GM19351 (cell line): ENCODE measurements at regions not wholly inside any gene's neighbourhood (a gene's known extent, or its start where the extent isn't known, plus 50 kb on each side); places are given as distances from the start of the nearest gene placed in this dataset.
"Not testable (repeated sequence)": the region's sequence is repeated elsewhere in the genome, so short reads cannot be mapped to it uniquely, and the experiment has no call there.

ENCODE experiments used
- ATAC-seq: cut with Tn5 transposase; IDR thresholded peaks from one replicate; pipeline ENCODE4 v1.9.1; 2021; ENCODE audit warnings: mild to moderate bottlenecking, moderate library complexity; ENCODE audit not compliant: unreplicated experiment

DNA sequence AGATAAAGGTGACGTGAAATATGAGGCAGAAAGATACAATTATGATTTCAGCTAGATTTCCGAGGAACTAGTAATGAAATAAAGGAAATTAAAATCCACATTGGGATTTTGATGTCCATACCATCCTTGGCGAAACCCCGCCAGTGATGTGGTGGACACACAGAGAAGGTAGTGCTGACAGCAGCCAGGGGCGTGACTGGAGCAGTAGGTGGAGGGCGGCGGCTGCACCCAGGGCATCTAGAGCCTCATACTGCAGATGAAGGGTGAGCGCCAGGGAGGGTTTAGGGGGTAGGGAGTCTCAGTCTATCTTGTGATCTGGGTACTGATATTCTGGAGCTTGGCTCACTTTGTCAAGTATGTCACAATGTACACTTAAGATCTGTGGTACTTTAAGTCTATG lies 855.5 kb upstream of the POM121L12 start:
- ATAC-seq: no peak

DNA sequence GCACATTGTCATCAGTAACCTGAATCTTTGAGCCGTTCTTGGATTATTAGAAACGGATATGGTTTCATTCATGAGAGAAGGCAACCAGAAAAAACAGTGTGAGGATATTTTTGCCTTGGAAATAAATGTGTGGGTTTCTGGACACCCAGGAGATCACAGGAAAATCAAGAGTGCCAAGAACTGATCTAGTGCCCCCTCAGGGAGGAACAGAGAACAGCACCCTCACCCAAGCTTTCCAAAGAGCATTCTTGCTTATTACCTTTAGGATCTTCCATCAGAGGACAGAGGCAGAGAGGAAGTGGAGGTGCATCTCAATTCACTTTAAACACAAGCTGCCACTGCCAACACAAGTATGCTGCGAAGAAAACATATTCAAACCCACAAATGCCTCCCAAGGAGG lies 851.5 kb upstream of the COBL start:
- ATAC-seq: no peak

DNA sequence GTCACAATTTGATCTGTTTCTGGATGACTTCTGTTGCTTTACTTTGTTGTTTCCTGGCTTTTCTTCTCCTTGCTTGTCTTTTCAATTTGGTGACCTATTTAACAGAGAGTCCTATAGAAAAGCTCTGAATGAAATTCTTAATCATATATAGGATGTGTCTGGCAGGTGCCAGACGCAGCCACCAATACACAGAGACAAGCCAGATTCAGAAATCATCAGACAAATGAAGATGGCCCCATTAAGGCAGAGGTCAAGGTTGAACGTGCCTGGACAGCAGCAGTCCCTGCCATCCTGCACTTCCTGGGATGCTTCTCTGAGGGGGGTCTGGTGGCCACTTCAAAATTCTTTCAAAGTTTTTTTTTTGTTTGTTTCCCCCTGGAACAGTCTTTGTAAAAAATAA lies 846.7 kb upstream of the COBL start:
- no peak for ATAC-seq

DNA sequence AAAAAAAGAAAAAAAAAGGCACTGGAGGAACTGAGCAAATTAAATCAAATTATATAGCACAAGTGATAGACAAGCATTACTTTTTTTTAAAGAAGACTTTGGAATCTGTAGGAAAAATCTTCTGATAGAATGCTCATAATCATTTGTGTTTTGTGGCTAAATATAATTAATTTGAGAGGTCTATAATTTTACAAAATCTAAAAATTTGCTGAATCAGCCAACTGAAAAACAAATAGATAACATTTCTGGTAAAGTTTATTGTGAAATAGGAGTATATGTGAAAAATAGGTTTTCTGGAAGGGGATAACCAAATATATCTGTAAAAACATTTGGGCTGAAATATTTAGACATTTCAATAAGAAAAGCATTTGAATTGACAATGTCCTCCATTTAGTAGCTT lies 844.9 kb upstream of the COBL start:
- ATAC-seq: no peak

DNA sequence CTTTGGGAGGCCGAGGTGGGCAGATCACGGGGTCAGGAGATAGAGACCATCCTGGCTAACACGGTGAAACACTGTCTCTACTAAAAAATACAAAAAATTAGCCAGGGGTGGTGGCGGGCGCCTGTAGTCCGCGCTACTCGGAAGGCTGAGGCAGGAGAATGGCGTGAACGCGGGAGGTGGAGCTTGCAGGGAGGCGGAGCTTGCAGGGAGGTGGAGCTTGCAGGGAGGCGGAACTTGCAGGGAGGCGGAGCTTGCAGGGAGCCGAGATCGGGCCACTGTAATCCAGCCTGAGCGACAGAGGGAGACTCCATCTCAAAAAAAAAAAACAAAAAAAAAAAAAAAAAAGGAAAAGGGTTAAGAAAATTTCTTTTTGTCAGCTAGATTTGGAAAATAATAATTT lies 842.8 kb upstream of the COBL start:
- ATAC-seq: not testable (repeated sequence)

DNA sequence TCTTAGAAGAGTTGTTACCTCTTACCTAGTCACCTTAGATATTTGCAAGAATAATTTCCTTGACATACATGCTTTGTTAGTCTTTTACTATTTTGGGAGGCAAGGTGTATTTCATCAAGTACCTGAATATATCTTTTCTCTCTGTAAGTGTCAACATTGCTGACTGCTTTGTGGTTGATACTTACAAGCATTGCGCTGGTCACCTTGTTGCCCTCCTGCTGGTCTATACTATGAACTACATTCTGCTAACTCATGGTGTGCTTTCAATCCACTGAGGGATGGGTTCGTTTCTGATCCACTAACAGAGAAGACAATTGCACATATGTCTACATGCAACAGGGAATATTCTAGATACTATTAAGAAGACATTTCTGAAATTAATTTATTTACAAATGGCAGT lies 837.8 kb upstream of the COBL start:
- ATAC-seq: no peak

DNA sequence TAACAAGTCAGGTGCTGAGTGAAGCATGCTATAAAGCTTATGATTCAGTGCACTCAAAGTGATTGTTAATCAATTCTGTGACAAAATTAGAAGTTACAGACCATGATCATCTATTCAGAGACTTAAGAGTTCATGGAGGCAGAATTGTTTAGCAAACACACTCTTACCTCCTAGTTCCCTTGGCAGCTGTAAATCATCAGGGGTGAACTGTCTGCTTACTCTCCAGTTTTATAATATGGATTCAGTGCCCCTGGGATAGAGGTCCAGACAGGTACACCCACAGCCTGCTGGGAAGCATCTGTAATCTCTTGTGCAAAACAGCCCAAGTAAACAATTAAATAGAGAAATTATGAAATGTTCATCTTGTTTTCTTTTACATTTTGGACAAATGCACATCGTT lies 835.0 kb upstream of the COBL start:
- ATAC-seq: no peak

DNA sequence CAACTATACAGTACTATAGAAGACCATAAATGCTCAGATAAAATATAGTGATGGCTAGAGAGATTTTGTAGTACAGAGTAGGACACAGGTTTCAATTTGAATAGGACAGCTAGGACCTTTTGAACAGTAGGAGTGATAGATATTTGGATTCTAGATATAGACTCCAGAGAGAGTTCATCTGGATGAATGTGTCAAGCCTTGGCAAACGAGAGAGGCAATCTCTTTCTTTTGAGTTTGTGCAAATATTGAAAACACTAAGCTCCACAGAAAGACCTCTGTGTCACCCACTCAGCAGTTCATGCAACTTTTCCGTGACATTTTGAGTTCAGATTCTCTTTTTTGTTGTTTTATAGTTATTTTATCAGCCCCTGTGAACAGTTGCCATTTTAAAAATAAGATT lies 834.3 kb upstream of the COBL start:
- ATAC-seq: no peak

DNA sequence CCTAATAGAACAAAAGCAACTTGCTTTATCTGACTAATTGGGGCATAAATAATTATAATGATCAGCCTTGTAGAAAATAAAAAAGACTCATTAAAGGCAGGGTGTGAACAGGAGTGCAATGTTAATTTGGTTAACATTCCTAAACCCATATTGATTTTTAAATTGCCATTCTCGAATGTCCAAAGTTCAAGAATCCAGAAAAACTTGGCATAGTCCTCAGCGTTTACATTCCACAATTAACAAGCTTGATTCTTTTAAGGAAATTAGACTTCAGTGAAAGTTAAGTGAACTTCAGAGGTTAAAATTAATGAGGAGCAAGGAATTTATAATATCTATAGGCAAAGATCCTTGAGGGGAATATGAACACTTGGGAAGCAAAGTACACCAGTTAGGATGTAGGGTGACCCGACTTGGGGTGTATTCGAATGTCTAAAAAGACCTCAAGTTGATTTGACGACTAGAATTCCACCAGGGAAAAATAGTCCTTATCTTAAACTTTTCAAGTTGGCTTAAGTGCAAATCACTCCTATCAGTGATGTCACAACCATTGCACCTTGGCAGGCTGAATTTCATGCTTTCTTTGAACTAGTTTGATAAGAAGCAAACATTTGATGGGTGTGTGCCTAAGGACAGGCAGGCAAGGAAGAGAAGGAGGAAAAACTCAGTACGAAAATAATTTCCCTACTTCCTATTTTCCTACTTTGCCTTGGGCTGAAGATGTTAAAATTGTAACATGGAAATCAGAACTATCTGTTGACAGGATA lies 830.4 kb upstream of the COBL start:
- no peak for ATAC-seq

DNA sequence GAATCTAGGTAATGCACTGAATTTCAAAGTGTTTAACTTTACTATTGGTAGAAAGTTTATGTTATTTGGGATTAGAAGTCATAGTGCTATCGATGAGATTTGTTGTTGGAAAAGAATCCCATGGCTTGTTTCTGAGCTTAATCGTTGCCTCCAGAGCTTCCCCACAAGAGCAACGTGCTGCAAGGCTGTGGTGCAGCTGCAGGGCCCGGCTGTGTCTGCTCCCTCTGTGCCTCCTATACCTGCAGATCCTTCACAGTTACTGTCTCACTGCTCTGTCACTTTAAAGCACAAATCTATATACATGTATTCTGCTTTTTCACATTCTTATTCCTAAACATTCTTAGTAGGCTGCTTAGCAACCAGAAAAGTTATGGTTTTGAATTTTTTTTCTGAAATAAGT lies 826.6 kb upstream of the COBL start:
- no peak for ATAC-seq

DNA sequence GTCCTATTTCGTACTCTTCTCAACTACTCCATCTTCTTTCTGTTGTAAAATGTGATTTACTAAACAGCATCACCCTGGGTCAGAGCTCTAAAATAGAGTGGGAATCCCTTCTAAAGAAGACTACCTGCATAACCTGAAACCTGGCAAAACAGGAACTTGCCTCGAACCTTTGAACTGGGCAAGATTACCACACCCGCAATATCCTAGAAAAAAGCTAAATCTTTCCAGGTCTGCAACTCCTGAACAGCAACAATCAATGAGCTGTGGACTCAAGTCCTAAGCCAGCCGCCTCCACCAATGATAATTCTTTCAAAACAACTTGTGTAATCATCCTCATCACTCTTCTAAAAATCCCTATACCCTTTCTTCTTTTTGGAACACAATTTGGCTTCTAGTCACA lies 824.2 kb upstream of the COBL start:
- no peak for ATAC-seq

DNA sequence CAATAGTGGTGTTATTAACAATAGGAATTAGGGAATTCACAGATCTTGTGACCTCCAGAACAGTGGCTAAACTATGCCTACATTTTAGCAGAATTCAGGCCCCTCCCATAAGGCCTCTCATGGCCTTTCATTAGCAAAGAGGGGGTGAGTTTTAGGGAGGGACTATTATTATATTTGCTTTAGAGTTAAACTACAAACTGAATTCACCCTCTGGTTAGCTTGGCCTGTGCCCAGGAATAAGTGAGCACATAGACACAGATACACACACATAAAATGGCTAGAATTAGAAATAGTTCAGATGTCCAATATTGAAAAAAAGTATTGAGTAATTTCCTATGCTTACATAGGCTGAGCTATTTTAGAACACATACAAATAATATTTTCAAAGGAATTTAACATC lies 818.8 kb upstream of the COBL start:
- ATAC-seq: no peak

DNA sequence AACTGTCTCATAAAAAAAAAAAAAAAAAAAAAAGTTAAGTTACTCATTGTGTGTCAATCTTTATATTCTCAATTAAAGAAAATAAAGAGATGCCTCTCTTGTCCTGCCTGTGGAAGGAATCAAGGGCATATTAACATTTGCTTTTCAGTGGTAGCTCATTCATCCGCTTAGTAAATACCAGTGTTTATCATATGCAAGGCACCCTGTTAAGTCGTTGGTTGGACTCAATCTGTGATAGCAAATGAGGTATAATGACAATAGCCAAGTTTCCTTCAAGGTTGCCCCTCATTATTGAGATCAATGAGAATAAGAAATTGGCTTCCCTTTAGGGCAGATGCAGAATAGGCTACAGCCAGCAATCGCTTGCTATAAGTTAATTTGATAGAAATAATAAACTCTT lies 812.7 kb upstream of the COBL start:
- no peak for ATAC-seq

DNA sequence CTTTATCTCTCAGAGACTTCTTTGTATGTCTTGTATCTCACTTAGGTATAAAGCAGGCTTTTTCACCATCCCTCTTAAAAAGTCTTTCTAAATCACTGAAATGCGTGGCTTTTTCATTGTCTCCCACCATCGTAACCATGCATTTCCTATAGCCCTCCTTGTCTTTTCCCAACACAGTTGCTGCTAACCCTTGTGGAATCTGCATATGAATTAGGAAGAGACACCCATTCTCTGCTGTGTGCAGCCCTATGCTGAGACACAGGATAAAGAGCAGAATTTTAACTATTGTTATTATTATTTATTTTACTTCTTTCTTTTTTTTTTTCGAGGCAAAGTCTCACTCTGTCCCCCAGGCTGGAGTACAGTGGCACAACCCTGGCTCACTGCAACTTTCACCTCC lies 804.3 kb upstream of the COBL start:
- ATAC-seq: no peak

DNA sequence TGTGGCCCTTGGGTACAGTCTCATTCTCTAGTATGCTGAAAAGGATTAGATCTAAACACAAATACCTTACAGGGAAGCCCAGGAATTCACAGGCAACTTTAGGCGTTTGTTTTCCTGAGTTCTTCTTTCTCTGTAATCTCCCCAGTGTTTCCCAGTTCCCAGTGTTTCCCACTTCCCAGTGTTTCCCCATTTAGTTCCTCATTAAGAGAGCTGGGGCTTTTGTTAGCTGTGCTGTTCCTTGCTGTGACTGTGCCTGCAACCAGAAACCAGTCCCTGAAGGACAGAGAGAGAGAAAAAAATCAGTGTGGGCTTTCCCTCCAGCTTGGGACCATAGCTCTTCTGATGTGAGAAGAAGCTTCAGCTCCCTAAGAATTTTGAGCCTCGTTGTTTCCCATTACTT lies 802.9 kb upstream of the COBL start:
- no peak for ATAC-seq

DNA sequence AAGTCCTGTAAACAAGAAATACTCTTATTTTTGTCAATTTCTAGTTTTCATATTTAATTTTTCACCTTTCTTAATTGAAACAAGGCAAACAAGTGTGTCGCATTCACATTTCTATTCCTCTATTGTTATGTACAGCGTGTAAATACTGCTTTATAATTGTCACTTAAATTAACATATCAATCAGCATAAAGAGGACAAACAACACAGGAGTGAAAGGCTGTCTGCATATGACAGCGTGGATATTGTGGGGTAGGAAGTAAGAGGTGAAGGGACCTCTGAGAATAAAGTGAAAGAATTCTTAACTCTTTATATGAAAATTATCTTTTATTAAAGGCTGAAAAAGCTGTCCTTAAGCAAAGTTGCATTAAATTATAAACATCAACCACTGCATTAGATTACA lies 797.9 kb upstream of the COBL start:
- ATAC-seq: no peak

DNA sequence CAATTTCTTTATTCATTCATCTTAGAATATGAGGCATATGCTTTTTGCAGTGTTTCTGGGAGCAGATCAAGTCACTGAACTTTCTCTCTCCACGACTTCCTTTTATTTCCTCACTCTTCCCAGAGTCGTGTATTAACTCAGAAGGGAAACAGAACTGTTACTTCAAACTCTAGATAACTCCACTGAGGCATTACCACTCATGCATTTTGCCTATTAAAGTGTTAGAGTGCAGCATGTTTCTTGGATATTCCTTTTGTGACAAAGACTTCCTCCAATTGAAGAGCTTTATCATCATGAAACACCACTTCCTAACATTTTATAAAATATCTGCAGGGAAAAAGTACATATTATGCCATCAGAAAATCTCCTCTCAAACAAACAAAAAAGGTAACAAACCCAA lies 797.4 kb upstream of the COBL start:
- ATAC-seq: no peak

DNA sequence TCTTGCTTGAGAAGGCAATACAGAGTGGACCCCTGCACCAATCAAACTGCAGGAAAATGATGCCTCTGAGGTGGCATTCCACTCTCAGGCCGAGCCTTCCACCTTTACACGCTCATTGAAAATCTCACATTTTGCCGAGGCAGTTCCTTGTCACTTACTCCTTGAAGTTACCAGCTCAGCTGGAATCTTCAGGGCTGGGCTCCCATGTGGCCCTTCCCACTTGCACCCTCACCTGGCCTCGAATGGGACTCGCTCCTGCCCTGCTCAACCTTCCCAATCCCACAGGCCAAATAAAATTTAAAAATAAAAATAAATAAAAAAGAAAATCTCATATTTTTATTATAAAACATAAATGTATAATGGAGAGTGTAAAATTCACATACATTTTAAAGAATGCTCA lies 790.7 kb upstream of the COBL start:
- ATAC-seq: no peak

DNA sequence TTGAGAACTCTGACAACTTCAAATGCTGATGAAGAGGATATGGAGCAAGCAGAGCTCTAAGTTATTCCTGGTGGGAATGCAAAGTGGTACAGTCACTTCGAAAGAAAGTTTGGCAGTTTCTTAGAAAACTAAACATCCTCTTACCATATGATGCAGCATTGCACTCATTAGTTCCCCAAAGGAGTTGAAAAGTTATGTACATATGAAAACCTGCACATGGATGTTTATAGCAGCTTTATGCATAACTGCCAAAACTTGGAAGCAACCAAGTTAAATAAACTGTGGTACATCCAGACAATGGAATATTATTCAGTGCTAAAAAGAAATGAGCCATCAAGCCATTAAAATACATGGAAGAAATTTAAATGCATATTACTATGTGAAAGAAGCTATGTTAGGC lies 779.3 kb upstream of the COBL start:
- ATAC-seq: no peak

DNA sequence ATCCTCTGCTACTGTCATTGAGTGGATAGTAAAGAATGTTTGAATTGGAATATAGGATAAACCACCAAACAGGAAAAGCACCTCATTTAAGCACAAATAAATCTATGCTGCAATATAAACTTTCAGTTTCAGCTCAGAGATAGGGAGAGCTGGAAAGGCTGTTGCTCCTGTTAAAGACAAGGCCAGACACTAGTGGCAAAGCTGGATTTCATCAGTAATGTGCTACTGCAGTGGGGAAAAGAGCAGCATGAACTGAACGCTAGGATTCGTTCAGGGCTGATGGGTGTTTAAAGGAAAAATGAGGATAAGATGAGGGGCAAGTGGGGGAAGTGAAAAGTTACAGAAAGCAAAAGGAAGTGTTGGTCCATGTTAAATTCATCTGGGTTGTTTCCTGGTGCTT lies 775.4 kb upstream of the COBL start:
- no peak for ATAC-seq

DNA sequence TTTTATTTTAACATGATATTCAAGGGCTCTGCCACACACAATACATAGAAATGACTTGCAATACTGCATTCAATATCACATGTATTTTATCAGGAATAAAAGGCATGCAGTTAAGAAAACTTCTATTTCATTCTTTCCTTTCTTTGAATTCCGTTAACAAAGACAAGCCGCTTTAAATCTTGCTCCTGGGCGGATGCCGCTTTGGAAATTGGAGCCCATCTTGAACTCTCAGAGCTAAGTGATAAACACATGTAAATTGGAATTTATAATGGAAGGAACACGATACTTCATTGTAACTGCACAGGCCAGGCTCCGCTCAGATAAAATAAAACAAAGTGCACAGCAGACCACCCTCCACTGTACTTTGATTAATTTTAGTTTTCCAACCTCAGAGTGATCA lies 774.5 kb upstream of the COBL start:
- ATAC-seq: no peak

DNA sequence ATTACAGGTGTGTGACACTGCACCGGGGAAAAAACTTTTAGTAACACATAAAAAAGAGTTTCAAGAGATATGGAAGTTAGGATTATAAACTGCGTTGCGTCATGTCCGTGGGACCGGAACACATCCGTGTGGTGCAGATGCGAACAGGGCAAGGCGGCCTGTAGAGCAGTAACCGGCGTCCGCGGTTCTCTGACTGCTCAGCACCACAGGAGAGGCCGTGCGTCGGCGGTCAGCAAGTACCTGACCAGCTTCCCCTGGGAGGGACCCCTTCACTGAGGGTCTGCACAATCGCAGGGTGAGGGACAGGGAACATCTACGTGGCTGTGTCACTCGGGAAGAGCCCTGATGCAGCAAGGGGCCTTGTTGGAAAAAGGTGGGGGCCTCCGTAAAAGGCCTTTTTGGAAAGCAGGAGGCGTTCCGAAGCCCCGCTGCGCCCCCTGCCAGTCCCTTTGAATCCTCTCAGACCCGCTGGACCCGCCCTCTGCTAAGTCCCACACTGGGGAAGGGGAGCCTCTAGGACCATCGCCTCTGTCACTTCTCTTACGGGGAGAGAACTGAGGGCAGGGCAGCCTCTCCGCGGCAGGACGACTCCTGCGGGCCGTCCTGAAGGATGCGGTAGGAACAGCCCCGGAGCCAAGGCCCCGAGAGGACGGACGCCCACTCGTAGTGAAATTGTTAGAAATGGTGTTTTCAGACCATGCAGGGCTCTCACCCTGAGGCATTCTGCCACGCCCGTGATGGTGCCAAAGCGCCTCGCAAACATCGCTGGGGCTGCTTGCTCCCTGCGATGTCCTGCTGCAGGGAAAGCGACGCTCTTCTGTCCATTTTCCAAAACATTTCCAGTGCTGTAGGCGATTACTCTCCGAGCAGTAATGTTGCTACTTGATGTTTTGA lies 771.6 kb upstream of the COBL start:
- ATAC-seq: no peak
